ENCODE measurements at regions not wholly inside any gene's neighbourhood (a gene's known extent, or its start where the extent isn't known, plus 50 kb on each side); places are given as distances from the start of the nearest gene placed in this dataset.

DNA sequence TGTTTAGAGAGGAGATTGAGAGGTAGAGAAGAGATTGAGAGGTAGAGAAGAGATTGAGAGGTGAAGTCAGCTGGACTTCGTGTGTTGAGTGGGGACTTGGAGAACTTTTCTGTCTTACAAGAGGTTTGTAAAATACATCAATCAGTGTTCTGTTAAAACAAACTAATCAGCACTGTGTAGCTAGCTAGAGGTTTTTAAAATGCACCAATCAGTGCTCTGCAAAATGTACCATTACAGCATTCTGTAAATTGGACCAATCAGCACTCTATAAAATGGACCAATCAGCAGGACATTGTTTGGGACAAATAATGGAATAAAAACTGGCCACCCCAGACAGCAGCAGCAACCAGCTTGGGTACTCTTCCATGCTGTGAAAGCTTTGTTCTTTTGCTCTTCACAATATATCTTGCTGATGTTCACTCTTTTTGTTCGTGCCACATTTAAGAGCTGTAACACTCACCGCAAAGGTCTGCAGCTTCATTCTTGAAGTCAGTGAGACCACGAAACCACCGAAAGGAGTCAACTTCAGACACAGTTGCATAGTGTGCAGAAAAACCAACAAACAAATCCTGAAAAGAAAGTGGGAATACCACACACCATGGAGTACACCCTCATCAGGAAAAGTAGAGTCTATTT is 366.9 kb upstream of the HSFY2 start:
- no peak for DNase-seq

DNA sequence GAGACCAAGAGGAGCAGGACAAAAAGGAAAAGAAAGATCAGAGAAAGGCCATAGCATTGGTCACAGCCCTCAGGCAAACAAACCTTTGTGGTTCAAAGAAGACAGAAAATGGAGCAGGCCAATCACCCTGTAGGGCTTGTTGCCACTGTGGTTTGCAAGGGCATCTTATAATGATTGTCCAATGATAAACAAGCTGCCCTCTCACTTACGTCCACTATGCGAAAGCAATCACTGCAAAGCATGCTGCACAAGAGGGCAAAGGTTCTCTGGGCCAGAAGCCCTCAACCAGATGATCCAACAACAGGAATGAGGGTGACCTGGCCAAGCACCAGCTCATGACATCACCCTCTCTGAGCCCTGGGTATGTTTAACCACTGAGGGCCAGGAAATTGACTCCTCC is 360.9 kb upstream of the HSFY2 start:
- DNase-seq: no peak

DNA sequence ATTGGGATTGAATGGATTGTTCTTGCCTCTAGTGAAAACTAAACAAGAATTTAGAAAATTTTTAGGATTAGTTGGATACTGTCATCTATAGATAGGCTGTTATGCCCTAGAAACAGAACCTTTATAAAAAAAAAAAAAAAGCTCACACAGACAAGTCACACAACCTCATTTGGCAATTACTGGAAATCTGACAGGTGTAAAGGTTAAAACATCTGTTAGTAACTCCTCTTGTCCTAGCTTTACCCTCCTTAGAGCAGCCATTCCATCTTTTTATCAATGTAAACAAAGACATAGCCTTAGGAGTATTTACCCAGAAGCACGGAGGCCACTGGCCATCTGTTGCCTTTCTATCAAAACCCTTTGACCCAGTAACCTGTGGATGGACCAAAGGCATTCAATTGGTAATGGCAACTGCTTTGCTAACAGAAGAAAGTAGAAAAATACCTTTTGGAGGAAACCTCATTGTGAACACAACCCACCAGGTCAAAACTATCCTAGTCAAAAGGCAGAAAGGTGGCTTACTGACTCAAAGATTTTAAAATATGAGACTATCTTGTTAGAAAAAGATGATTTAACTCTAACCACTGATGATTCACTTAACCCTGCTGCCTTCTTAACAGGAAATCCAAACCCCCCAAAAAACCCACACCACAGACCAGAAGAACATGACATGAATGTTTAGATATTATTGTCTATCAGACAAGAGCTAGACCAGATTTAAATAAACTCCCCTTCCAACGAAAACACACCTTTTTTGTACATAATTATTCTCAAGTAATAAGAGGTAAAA is 357.2 kb upstream of the HSFY2 start:
- DNase-seq: no peak

DNA sequence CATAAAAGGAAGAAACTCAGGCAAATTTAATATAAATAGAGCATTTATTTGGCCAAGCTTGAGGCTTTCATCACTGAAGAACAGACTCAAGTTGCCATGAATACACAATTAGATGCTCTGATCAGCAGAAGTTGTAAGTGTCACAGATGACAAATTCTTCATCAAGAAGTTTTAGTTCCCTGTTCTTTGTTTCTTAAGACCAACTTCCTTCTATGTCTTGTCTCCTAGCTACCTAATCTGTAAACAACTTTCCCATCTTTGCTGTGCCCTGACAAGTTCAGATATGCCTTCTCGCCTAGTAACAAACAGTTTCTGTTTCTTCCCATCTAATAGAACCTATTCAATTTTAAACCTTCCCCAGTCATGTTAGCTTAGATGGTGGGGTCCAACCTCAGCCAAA is 353.4 kb upstream of the HSFY2 start:
- DNase-seq: peak in 2 of 4 experiments; percentile 3 to 6

DNA sequence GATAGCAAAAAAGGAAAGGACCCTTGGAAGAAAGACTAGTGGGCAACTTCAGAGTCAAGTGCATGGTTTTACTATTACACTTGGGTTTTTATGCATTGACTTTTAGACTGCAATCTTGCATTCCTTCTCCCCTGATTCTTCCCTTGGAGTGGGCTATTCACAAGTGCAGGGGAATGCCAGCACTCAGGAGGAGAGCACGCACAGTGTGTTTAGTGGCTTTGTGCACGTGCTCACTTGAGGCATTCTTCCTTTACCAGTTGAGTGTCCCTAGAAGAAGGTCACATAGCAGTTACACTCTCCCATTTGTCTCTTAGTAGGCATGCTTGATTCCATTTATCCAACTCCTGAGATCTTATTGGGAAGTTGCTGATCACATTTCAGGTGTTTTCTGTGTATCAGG is 351.1 kb upstream of the HSFY2 start:
- DNase-seq: no peak

DNA sequence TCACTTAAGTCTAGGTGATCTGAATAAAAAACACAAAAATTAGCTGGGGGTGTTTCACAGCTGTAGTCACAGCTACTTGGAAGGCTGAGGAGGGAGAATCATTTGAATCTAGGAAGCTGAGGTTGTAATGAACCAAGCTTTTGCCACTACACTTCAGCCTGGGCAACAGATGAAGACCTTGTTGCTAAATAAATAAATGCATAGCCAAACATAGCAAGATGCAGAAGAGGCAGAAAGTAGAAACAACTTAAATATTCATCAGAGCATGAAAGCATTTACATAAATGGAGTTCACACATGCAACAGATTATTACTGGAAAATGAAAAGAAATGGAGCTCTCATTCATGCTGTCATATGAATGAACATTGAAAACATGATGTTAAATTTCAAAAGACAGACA is 348.9 kb upstream of the HSFY2 start:
- no peak for DNase-seq

DNA sequence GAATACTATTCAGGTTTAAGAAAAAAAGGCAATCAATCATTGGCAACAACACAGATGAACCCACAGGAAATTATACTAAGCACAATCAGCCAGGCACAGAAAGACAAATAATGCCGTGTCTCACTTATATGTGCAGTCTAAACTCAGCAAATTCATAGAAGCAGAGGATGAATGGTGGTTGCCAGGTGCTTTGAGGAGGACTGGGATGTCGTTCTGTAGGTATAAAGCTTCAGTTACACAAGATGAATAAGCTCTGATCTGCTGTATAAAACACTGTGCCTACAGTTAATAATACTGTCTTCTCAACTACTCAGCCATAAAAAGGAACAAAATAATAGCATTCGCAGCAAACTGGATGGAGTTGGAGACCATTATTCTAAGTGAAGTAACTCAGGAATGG is 324.8 kb upstream of the HSFY2 start:
- no peak for DNase-seq

DNA sequence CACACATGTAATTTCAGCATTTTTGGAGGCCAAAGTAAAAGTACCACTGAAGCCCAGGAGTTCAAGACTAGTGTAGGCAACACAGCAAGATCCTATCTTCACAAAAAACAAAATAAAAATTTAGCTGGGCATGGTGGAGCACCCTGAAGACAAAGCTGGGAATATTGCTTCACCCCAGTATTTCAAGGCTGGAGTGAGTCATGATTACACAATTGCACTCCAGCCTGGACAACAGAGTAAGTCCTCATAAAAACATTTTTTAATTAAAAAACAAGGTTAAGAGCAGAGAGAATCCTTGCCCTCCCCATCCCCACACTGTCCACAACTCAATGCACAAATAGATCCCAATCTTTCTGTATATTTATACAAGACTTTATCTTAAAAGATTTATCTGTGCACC is 321.9 kb upstream of the HSFY2 start:
- DNase-seq: peak; percentile 2 to 34 (median 24)

DNA sequence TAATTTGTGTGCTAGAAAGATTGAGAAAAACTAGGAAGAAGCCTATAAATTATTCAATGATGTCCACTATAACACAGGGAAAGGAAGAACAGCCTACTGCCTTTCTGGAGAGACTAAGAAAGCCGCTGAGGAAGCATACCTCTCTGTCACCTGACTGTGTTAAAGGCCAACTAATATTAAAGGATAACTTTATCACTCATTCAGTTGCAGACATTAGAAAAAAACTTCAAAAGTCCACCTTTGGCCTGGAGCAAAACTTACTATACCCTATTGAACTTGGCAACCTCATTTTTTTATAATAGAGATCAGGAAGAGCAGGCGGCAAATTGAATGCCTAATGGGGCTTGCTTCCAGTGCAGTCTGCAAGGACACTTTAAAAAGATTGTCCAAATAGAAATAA is 309.5 kb upstream of the HSFY2 start:
- no peak for DNase-seq

DNA sequence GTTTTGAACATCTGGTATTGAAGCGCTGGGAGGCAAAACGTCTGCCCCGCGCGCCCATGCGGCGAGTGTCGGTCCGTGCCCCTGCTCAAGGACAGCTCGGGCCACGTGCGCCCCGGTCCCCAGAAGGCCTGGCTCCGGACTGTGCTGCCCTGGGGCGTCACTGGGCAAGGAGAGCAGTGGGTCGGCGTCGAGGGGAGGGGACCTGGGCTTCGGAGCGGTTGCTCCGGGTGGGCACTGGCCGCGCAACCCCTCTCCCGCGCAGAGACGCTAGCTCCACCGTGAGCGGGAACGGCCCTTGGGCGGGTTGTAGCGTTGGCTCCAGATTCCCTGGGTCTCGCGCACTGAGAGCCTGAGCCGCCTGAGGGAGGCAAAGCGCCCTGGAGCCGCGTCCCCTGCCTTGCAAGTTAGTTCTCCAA is 304.2 kb upstream of the HSFY2 start:
- peak; percentile 13 to 61 (median 38) for DNase-seq

DNA sequence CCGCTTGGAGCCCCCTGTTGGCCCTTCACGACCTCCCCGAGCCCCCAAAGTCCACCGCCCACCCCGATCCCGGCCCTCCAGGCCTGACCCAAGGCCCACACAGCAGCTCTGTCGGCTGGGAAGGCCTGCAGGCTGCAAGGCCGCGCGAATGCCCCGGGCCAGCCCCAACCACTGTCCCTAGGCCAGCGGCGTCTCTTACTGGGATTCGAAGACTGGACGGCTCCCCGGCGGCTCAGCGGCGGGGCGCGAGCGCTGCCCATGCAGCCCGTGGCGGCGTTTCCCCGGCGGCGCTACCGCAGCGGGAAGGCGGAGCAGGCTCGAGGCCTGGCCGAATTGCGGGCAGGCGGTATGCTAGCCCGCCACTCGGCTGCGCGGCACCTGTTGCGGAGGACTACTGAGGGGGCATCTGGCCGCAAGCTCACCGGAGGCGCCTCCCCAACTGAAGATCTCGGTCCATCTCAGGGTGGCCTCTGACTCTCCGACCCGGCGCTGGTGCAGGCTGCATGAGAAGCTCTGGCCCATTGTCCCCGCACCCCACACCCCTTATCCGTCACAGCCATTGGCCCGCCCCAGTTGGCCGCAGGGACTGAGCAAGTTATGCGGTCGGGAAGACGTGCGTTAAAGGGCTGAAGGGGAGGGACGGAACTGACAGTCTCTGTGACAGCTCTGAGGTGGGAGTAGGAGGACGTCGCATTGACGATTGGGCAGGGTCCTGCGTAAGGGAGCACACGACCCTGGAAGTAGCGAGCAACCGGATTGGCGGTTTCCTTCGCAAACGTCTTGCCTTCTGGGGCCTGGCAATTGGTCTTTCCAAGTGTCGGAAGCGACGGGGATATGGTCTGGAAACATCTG is 303.5 kb upstream of the HSFY2 start:
- peak; percentile 76 to 88 (median 82) for DNase-seq

DNA sequence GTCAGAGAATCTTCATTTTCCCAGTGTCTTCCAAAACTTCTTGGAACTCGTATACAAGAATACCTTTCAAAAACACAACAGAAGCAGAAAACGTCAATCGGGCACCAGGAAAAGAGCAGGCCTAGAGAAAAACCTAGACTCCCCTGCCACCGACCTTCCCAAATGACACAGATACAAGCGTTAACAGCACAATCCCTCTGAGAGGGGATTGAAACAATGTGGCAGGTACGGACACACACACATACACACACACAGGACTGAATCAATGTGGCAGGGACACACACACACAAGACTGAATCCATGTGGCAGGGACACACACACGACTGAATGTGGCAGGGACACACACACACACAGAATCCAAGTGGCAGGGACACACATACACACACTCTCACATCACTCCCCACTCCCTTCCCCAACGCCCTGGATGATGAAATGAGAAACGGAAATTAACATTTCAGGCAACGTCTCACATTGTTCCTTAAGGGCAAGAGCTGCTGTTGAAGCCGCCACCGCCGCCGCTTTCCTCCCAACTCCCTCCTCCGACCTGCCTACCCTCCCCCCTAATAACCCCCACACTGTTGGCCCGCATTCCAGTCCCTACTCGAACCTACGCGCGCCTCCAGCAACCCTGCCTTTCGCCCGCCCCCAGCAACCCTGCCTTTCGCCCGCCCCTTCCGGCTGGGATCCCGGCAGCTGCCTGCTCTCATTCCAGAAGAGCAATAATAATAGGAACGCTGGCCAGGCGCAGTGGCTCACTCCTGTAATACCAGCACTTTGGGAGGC is 302.1 kb upstream of the HSFY2 start:
- peak; percentile 46 to 80 (median 66) for DNase-seq

DNA sequence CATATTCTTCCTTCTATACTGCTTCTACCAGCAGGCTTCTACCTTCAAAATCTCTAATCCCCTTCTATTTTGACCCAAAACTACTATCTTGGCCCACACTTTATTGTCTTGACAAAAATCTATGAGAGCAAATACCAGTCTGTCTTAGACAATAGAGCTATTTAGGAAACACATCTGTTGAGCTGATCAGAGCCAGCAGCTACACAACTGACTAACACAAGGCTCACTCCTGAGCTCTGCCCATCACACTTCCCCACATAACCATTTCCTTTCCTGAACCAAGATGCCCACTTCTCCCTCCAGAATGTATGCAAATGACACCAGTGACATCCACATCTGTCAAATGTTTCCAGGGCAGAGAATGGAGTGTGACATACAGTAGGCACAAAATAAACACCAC is 293.9 kb upstream of the HSFY2 start:
- no peak for DNase-seq

DNA sequence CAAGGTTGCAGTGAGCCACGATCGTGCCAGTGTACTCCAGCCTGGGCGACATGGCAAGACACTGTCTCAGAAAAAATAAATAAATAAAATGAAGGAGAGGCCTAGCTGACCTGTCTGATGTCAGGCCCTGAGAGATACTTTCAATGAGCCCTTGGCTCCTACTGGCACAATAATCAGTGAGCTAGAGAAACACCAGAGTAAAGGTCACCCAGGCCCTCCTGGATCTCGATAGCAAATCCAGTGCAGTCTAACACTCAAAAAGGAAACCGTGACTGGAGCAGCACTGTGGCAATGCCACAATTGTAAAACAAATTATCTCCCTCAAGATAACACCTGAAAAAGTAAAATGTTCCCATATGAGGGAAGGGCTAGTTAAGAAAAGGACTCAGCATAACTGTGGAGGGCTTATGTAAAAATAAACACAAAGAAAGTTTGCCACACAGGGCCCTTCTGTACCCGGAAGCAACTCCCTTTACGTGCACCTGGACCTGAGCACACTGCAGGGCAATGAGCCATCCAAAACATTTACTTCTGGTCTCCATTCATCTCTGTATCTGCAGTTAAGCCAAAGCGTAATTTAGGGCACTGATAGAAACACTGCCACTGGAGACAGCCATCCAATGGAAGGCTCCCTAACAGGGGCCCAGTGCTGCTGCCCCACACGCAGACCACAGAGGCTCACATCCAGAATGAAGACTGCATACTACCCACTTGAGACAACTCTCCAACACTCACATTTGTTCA is 293.1 kb upstream of the HSFY2 start:
- no peak for DNase-seq

DNA sequence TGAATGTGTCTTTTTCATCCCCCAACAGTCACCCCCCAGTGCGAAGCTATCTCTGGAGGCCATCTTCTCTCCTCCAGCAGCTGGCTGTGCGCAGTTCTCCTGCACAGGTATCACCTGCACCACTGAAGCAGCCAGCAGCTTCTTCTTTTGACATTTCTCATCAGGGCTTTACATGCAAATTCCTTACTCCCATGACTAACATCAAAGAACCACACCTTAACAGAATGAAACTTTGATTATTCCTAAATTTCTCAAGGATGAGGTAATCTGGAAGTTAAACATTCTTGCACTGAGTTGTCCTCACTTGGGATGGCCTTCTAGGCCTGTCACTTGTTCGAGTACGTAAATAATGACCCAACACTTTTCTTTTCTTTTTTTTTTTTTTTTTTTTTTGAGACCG is 291.6 kb upstream of the HSFY2 start:
- DNase-seq: no peak

DNA sequence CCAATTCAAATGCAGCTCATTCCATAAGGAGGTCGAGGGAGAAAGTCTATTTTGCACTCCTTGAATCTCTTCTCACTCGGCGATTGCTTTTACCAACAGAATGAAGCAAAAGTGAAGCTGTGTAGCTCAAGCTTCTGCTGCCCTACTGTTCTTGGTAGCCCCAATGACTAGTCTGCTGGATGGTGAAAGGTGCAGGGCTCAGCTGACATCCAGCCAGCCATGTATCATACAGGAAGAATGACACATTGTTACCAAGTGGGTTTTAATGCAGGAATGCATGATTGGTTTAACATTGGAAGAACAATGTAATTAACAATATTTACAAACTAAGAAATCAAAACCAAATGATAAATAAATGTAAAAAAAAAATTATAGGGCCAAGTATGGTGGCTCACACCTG is 286.2 kb upstream of the HSFY2 start:
- DNase-seq: peak in 3 of 4 experiments; percentile 5 to 23 (median 9)

DNA sequence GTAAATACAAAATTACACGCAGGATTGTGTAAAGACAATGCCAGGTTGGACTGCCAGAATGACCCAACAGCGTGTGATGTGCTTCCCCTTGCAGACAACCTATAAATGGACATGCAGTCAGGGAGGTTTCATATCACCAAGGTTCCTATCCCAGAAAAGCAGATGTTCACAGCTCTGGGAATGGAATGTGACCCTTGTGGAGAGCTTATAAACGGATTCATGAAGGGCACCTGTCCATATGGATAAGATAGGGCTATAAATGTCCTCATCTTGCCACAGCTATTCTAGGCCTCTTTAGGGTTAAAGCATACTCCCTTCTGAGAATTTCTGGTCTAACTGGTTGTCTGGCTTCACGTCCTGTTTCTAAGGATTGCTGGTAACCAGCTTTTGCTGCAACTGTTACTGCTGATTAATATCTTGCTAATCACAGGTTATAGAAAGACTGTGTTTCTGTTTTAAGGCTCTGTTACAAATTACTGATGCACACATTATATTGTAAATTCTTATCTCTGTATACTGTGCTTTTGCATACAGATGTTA is 285.4 kb upstream of the HSFY2 start:
- DNase-seq: peak in 3 of 4 experiments; percentile 6 to 16 (median 8)

DNA sequence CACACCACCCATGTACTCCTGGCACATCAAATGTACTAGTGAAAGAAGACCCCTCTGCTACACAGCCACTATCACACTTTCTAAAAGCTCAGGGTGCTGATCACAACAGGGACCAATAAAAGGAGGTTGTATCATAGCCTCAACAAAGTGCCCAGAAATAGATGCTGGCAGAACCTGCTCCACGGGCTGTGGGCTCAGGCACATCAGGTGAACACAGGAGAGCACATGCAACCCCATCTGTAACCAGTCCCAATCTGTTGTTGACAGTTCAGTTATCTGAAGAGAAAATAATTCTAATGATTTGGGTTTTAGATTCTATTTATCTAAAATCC is 282.6 kb upstream of the HSFY2 start:
- DNase-seq: no peak

DNA sequence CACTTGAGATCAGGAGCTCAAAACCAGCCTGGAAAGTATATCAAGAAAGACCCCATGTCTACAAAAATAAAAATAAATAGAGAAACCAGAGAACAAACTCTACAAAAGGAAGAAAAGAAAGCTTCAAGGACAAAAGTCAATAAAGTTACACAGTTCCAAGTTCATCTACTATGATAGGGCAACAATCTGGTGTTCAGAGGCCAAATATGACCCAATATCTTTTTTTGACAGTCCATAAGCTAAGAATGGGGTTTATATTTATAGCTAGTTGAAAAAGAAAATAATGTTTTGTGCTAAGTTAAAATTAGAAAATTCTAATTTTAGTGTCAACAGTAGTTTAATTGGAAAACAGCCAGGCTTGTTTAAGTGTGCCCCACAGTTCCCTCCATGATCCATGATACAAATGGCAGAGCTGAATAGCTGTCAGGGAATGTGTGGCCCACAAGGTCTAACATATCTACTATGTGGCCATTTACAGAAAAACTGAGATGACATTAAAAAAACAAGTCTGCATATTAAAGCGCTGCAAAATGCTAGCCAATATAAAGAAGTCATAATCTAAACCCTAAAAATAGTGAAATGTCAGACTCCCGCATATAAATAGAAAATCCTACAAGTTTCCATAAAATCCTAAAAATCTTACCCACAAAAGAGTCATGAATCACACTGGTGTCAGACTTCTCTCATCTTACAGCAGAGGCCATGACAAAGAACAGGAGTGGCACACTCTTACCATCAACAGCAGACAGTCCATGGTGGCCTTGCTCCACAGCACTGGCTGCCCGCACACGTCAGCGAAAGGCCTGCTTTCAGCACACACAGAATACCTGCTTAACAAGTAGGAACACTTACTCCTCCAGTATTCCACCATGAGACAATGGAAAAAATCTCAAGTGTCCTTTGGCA is 281.9 kb upstream of the HSFY2 start:
- DNase-seq: no peak

DNA sequence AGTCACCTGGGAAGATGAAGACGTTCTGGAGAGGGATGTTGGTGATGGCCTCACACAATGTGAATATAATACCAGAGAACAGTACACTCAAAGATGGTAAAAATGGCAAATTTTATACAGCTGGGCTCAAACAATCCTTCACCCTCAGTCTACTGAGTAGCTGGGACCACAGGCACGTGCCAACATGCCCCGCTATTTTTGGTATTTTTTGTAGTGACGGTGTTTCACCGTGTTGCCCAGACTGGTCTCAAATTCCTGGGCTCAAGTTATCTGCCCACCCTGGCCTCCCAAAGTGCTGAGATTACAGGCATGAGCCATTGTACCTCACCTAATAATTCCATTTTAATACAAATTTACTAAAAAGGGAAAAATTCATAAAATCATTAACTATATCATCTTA is 280.3 kb upstream of the HSFY2 start:
- no peak for DNase-seq

DNA sequence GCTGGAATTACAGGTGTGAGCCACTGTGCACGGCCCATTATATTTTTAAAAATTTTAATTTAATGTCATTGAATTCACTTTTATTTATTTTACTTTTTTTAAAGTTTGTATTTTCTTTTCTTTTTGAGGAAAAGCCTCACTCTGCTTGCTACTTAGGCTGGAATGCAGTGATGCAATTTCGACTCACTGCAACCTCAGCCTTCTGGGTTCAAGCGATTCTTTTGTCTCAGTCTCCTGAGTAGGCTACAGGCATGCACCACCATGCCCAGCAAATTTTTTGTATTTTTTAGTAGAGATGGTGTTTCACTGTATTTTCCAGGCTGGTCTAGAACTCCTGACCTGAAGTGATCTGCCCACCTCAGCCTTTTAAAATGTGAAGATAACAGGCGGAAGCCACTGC is 277.5 kb upstream of the HSFY2 start:
- DNase-seq: no peak

Measured in suppressor macrophage (primary cell).